ENCODE measurements at regions not wholly inside any gene's neighbourhood (a gene's known extent, or its start where the extent isn't known, plus 50 kb on each side); places are given as distances from the start of the nearest gene placed in this dataset.

DNA sequence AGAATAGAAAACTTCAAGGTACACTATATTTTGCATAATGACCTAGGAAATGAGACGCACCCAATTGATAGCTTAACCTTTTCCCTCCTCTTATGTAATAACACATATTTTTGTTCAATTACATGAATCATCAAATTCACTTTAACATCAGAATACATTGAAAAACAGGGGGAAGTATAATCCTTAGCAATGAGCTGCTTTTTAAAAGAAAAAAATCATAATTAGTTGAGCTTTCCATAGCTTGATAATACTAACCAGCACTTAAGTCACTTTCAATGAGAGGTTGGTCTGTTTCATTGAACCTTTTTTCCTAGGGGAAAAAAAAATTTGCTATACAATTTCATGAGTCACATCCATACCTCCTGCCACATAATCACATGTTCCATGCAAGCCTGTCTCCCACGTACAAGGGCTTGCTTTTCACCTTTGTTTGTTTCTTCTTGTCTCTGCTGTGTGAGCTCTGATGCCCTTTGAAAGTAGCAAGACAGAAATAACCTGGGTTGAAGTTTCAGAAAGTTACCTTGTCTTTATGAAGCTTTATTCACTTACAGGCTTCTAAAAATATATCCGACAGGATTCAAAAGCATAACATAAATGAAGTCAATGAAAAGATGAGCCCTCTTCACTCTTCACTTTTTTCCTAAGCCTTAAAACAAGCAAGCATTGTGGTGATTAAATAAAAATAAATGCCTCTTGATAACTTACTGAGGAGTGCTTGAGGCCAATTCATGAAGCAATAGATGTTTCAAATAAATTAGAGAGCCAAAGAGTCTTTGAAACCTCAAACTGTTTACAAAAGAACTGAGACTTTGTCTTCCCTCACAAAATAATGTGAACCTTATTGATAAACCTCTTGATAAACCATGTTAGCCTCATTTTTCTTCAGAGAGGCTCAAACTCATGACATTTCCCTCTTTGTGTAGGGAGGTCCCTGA, 108.5 kb downstream of the FEM1C start:
- TF ChIP-seq EZH2phosphoT487 (IDR thresholded peaks at IDR 0.05; ENCODE audit: low read depth, severe bottlenecking, unreplicated experiment), result no peak
- TF ChIP-seq, protein P1, sequence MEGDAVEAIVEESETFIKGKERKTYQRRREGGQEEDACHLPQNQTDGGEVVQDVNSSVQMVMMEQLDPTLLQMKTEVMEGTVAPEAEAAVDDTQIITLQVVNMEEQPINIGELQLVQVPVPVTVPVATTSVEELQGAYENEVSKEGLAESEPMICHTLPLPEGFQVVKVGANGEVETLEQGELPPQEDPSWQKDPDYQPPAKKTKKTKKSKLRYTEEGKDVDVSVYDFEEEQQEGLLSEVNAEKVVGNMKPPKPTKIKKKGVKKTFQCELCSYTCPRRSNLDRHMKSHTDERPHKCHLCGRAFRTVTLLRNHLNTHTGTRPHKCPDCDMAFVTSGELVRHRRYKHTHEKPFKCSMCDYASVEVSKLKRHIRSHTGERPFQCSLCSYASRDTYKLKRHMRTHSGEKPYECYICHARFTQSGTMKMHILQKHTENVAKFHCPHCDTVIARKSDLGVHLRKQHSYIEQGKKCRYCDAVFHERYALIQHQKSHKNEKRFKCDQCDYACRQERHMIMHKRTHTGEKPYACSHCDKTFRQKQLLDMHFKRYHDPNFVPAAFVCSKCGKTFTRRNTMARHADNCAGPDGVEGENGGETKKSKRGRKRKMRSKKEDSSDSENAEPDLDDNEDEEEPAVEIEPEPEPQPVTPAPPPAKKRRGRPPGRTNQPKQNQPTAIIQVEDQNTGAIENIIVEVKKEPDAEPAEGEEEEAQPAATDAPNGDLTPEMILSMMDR (IDR thresholded peaks at IDR 0.05; ENCODE audit: poor library complexity), result no peak

All from hepatocyte (in vitro differentiated cells).